ENCODE measurements at regions not wholly inside any gene's neighbourhood (a gene's known extent, or its start where the extent isn't known, plus 50 kb on each side); places are given as distances from the start of the nearest gene placed in this dataset.

DNA sequence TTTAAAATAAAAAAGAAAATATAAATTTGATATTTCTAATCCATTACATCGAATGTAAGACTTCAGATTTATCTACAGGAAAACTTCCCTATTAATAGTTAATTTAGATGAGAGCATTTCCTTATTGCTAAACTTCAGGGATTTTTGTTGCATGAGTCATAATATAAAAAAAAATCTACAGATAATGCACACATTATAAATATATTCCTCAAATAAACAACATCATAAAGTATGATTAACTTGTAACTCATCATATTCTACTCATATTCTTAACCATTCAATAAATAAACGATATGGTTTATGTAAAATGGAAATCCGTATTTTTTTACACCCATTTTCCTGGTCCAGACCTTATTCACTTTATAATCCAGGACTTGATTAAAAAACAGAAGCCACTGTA, 477.0 kb downstream of the EPHA3 start:
- H3K9me3 ChIP-seq = no peaks in the 10 kb centered on the region
- H3K27ac ChIP-seq = no peak overlapping the region
- CTCF ChIA-PET = no interaction called here
- FAIRE-seq = no peak
- no peak for ATAC-seq
- DNase-seq (ENCODE audit: low read depth in 1 of 2, low spot score in 1 of 2) = no peak
- POLR2A ChIA-PET = no interaction called here
- TF ChIP-seq CTCF (IDR thresholded peaks at IDR 0.05) (no peak), REST (IDR thresholded peaks at IDR 0.05) (no peak), POLR2A (IDR thresholded peaks at IDR 0.05; ENCODE audit: low read length) (no peak), ELK1 (IDR thresholded peaks at IDR 0.05; ENCODE audit: low read depth, low read length) (no peak), RFX5 (IDR thresholded peaks at IDR 0.05) (no peak), MAZ (IDR thresholded peaks at IDR 0.05; ENCODE audit: borderline replicate concordance, low read depth, low read length) (no peak), HEYL (CRISPR knock-in tag; IDR thresholded peaks at IDR 0.05) (no peak), JUNB (IDR thresholded peaks at IDR 0.05) (no peak), SREBF2 (IDR thresholded peaks at IDR 0.05) (no peak), KDM1A (IDR thresholded peaks at IDR 0.05; ENCODE audit: low read depth) (no peak), CBX8 (IDR thresholded peaks at IDR 0.05) (no peak), RAD21 (conservative IDR thresholded peaks at IDR 0.05 in 1 of 2, IDR thresholded peaks at IDR 0.05 in 1 of 2) (no peak), MYC (IDR thresholded peaks at IDR 0.05; ENCODE audit: borderline replicate concordance, low read length) (no peak), JUN (IDR thresholded peaks at IDR 0.05) (no peak), NFE2L2 (conservative IDR thresholded peaks at IDR 0.05; ENCODE audit: low read length) (no peak)
- TF ChIP-seq, protein P1, sequence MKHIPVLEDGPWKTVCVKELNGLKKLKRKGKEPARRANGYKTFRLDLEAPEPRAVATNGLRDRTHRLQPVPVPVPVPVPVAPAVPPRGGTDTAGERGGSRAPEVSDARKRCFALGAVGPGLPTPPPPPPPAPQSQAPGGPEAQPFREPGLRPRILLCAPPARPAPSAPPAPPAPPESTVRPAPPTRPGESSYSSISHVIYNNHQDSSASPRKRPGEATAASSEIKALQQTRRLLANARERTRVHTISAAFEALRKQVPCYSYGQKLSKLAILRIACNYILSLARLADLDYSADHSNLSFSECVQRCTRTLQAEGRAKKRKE (CRISPR knock-in tag; IDR thresholded peaks at IDR 0.05; ENCODE audit: low read depth) = no peak
- H3K4me2 ChIP-seq = no peak overlapping the region
- H3K4me1 ChIP-seq = no peaks in the 10 kb centered on the region
- H3K4me3 ChIP-seq = no peak overlapping the region
- WGBS (ENCODE audit: missing lambda C conversion rate) = 1% methylated on average over 3 of the region's 3 CpGs

DNA sequence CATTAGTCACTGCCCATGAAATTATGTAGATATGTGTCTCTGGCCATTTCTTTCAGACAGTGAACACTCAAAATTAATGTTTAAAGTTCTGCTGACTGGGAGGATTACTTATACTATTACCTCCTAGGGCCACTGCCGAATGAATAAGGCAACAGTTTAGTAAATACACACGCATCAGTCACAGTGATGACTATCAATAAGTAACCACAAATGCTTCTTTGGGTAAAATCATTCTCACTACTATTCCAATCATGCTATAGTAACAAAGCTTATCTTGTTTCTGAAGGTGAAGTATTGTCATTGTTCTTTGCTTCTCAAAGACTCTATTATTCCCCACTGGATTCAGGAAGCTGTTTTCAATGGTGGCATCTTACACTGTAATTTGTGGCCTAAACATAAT, 478.8 kb downstream of the EPHA3 start:
- no peak overlapping the region for H3K4me2 ChIP-seq
- no peaks in the 10 kb centered on the region for H3K4me1 ChIP-seq
- FAIRE-seq (no peak), ATAC-seq (no peak), DNase-seq (ENCODE audit: low read depth in 1 of 2, low spot score in 1 of 2) (no peak)
- no peak overlapping the region for H3K27ac ChIP-seq
- whole genome bisulfite sequencing (ENCODE audit: missing lambda C conversion rate) = 2% methylated on average over 2 of the region's 2 CpGs
- CTCF ChIA-PET = no interaction called here
- no peak overlapping the region for H3K4me3 ChIP-seq
- H3K9me3 ChIP-seq = no peaks in the 10 kb centered on the region
- POLR2A ChIA-PET = no interaction called here
- TF ChIP-seq MAFK (IDR thresholded peaks at IDR 0.05; ENCODE audit: partially characterized antibody) = no peak
- TF ChIP-seq HEYL (CRISPR knock-in tag; IDR thresholded peaks at IDR 0.05) = no peak
- no peak for TF ChIP-seq SMC3 (IDR thresholded peaks at IDR 0.05)

- no peak overlapping the region for H3K27ac ChIP-seq
- WGBS (ENCODE audit: missing lambda C conversion rate) = 0% methylated on average over 1 of the region's 1 CpG
- DNase-seq (ENCODE audit: low read depth in 1 of 2, low spot score in 1 of 2) (no peak), ATAC-seq (no peak), FAIRE-seq (no peak)
- no peak overlapping the region for H3K4me3 ChIP-seq
- ChIA-PET POLR2A (no interaction called here), CTCF (no interaction called here)
- no peak overlapping the region for H3K4me2 ChIP-seq
- H3K9me3 ChIP-seq = no peaks in the 10 kb centered on the region
- no peaks in the 10 kb centered on the region for H3K4me1 ChIP-seq
- TF ChIP-seq HDAC2 (IDR thresholded peaks at IDR 0.05) (no peak), NFE2L2 (conservative IDR thresholded peaks at IDR 0.05; ENCODE audit: low read length) (no peak), KDM5A (IDR thresholded peaks at IDR 0.05) (no peak), CBX8 (IDR thresholded peaks at IDR 0.05) (no peak), JUN (IDR thresholded peaks at IDR 0.05) (no peak), NPAS2 (CRISPR knock-in tag; IDR thresholded peaks at IDR 0.05; ENCODE audit: borderline replicate concordance) (no peak), CEBPB (IDR thresholded peaks at IDR 0.05) (no peak)
Measured at GRCh38 chr3:89586676-89587075, 479.3 kb downstream of the EPHA3 start.
